ENCODE measurements at regions not wholly inside any gene's neighbourhood (a gene's known extent, or its start where the extent isn't known, plus 50 kb on each side); places are given as distances from the start of the nearest gene placed in this dataset.

- DNase-seq (ENCODE audit: low read depth in 3 of 3): no peak
Observed at GRCh38 chr6:8276148-8276547, 159.2 kb downstream of the SLC35B3 start.

GRCh38 chr6:8275667-8276066 is 159.7 kb downstream of the SLC35B3 start:
- no peak for DNase-seq (ENCODE audit: low read depth in 3 of 3)

GRCh38 chr6:8274226-8274625 is 161.1 kb downstream of the SLC35B3 start:
- DNase-seq (ENCODE audit: low read depth in 3 of 3): no peak

GRCh38 chr6:8269872-8270454 is 165.4 kb downstream of the SLC35B3 start:
- no peak for DNase-seq (ENCODE audit: low read depth in 3 of 3)

DNA sequence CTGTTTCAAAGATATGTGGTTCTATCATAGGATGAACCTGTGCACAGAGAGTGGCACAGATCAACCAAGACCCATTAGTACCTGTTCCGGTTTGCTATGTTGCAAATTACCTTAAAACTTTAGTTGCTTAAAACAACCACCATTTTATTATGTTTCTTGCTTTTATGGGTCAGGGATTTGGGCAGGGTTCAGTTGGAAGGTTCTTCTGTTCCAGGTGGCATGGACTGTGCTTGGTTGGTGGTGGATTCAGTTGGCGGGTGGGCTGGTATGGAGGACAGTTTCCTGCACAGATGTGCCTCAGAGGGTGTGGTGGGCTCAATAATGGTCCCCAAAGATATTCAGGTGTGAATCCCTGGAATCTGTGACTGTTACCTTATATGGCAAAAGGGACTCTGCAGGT is 166.3 kb downstream of the SLC35B3 start:
- no peak for DNase-seq (ENCODE audit: low read depth in 3 of 3)

DNA sequence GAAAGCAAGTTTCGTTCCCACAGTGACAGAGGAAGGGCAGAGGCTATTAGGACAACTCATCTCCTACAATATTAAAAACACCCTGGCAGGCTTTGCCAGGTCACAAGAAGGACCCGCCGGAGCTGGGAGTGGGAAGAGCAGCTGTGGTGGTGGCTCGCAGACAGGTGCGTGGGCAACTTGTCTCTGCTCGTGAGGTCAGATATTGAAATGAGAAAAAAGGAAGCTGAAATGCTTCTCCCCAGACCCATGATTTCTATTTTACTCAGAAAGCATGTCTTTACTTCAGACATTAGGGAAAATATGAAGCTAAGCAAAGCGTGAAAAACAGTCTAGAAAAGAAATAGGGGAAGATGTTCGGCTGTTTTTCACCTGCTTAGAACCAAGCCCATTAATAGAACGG is 166.3 kb upstream of the EEF1E1 start:
- no peak for DNase-seq (ENCODE audit: low read depth in 3 of 3)

- DNase-seq (ENCODE audit: low read depth in 3 of 3): no peak
Observed at GRCh38 chr6:8268156-8268555, 165.8 kb upstream of the EEF1E1 start.

GRCh38 chr6:8260610-8261009 is 158.3 kb upstream of the EEF1E1 start:
- no peak for DNase-seq (ENCODE audit: low read depth in 3 of 3)

- no peak for DNase-seq (ENCODE audit: low read depth in 3 of 3)
Observed at GRCh38 chr6:8246403-8246802, 144.1 kb upstream of the EEF1E1 start.

- DNase-seq (ENCODE audit: low read depth in 3 of 3): no peak
Observed at GRCh38 chr6:8245726-8246125, 143.4 kb upstream of the EEF1E1 start.

DNA sequence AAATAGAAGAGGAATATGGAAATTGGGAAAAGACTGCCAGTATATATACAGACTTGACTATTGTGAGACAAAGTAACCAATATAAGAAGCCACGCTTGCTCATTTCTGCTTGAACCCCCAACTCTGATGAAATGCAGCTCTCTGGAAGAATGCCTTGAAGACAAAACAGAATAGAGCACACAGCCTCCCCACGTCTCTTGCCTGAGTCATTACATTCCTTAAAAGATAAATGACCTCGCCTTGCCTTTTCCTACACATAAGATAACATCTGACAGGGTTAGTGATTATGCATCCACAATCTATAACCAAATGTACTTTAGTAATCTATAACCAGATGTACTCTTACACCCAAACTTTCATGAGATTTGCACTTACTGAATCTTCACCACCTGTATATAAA is 141.1 kb upstream of the EEF1E1 start:
- no peak for DNase-seq (ENCODE audit: low read depth in 3 of 3)

DNA sequence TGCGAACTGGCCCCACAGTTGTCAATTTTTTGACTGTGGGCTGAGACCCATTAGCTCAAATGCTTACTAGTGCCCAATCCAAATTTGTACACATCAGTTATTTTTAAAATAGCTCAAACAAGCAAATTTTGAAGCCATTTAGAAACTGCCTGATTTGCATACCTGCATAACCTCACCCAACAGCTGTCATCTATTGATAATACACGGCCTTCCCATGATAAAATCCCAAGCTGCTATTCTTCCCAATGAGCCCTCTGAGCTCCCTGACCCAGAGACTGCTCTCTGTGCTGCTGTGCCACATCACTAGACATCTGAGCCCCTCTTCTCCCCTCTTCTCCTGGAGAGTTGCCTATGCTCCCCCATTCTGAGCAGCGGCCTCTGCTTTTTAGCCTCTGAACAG is 140.5 kb upstream of the EEF1E1 start:
- DNase-seq (ENCODE audit: low read depth in 3 of 3): no peak

DNA sequence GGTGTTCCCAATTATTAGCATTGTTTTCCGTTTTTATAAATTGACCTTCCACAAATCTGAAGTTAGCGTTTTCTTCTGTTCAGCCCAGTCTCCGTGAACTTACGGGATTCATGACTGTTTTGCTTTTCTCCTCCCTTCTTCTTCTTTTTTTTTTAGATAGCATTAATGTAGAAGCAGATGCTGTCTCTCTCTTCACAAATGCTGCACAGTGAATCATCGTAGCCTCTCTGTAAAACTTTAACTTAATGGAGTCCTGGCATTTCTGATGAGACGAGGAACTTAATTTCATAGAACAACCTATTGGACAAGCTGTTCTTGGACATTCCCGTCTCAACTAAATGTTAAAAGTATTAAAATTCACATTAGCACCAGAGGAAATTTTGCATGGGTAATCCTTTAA is 138.0 kb upstream of the EEF1E1 start:
- DNase-seq (ENCODE audit: low read depth in 3 of 3): no peak

DNA sequence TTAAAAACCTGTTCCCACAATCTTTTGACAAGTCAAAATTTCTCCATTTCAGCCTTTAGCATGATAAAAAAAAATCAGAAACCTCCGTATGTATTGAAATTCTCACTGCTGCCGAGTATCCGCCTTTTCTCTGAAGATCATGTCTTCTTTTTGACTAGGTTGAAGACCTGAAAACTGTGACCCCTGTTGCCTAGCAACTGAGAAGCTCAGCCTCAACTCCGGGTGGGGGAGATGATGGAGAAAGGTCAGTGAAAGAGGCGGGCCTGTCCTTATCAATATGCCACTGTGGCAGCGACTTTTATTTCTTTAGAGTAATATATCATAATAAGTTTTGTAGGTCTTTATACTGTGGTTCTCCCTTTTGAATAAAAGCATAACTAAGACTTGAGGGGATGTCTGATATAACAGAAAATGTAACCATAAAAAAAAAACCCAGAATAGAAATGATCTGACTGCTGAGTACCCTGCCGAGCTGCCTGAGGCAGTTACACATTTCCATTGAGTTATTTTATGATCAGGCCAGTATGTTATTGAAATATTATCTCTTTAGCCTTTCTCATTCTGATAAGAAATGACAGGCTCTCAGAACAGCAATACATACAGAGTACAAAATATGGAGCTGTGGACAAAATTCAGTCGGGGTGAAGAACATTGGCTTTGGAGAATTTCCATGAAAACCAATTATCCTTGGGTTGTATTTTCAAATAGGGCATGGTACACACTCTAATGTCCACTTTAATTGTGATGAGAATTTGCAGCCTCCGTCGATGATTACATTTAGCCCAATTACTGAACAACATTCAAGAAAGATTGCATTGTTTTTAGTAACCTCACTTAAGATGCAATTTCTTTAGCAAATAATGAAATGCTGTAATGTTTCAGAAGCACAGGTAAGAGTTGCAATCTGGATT is 136.7 kb upstream of the EEF1E1 start:
- no peak for DNase-seq (ENCODE audit: low read depth in 3 of 3)

DNA sequence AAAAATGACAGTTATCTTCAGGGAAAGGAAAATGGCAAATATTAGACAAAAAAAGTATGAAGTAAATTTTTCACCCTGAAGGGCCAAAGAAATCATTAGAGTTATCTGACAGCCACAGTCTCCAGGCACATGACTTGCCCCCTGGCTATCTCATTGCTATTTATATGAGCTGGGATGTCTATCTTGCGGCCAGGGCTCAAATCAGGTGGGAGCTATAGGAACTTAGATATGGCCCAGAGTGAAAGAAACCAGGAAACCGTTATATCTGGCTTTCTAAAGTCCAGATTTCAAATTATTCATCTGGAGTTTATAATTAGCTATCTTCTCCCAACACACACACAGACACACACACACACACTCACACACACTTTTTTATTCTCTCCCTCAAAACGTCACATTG is 135.3 kb upstream of the EEF1E1 start:
- DNase-seq (ENCODE audit: low read depth in 3 of 3): no peak

GRCh38 chr6:8236956-8237355 is 134.6 kb upstream of the EEF1E1 start:
- no peak for DNase-seq (ENCODE audit: low read depth in 3 of 3)

GRCh38 chr6:8234321-8234720 is 132.0 kb upstream of the EEF1E1 start:
- no peak for DNase-seq (ENCODE audit: low read depth in 3 of 3)

GRCh38 chr6:8231956-8232355 is 129.6 kb upstream of the EEF1E1 start:
- DNase-seq (ENCODE audit: low read depth in 3 of 3): no peak

GRCh38 chr6:8229915-8230756 is 127.8 kb upstream of the EEF1E1 start:
- DNase-seq (ENCODE audit: low read depth in 3 of 3): no peak

GRCh38 chr6:8225113-8225512 is 122.8 kb upstream of the EEF1E1 start:
- no peak for DNase-seq (ENCODE audit: low read depth in 3 of 3)

DNA sequence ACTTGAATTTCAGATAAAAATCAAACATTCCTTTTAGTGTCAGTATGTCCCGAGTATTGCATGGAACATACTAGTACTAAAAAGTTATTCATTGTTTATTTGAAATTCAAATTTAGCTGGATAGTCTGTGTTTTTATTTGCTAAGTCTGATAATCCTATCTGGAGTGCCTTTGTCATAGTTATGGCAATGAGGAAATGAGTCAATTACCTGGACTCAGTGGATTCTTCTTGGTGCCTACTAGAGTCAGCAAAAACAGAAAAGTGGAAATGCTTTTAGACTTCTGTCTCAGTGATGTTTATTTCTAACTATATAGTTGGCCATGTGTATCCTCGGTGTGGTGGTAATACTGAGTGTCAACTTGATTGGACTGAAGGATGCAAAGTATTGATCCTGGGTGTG is 121.3 kb upstream of the EEF1E1 start:
- DNase-seq (ENCODE audit: low read depth in 3 of 3): no peak

DNA sequence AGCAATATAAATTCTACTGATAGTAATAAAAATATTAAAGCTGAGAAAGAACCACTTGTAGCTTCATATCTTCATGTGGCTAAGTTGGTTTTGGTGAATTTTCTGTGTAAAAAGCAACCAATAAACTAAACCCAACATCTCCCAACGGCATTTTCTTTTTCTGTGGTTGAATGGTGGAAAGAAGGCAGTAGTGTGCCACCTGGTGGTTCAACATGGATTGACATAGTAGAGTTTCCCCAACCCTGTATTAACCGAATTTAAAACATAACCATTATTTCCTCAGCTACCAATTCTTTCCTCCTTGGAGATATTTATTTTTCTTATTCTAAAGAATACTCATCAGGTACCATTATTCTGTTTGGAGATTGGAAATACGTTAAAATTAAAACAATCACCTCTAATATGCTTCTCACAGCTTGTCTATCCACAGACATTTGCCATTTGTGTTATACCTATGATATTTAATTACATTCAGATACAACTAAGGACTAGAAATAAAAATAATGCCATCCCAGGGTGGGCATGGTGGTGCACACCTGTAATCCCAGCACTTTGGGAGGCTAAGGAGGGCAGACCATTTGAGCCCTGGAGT is 117.1 kb upstream of the EEF1E1 start:
- peak in 1 of 3 donors; percentile 27 for DNase-seq (ENCODE audit: low read depth in 3 of 3)
